ENCODE measurements at regions not wholly inside any gene's neighbourhood (a gene's known extent, or its start where the extent isn't known, plus 50 kb on each side); places are given as distances from the start of the nearest gene placed in this dataset.

DNA sequence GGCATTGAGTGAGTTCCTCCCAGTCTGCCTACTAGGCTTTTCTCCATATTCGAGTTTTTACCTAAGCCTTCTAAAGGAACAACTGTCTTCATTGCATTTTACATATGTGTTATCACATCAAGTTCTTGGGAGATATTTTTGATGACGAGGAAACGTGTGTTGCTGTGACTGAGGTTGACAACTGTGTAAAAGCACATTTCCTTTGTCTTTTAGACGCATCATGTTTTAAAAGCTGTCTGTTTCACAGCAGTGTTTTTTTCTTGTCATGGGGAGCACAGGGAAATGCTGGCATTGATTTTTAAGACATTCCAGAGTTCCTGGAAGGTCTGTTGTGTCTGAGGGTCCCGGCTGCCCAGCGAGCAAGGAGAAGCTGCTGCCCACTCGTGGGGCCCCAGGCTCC lies 381.8 kb downstream of the DCDC2C start:
- H3K4me1 Mint-ChIP-seq (ENCODE audit: low read depth), result no peaks in the 10 kb centered on the region
- H3K27me3 Mint-ChIP-seq (ENCODE audit: low read depth), result peaks cover 3% of the 10 kb centered on the region
- H3K4me3 Mint-ChIP-seq (ENCODE audit: unreplicated experiment), result no peak overlapping the region
- peaks cover 2% of the 10 kb centered on the region for H3K9me3 Mint-ChIP-seq (ENCODE audit: low read depth)
- H3K36me3 Mint-ChIP-seq (ENCODE audit: low read depth), result no peaks in the 10 kb centered on the region
- no peak overlapping the region for H3K27ac Mint-ChIP-seq (ENCODE audit: unreplicated experiment)
- TF ChIP-seq, protein P1, sequence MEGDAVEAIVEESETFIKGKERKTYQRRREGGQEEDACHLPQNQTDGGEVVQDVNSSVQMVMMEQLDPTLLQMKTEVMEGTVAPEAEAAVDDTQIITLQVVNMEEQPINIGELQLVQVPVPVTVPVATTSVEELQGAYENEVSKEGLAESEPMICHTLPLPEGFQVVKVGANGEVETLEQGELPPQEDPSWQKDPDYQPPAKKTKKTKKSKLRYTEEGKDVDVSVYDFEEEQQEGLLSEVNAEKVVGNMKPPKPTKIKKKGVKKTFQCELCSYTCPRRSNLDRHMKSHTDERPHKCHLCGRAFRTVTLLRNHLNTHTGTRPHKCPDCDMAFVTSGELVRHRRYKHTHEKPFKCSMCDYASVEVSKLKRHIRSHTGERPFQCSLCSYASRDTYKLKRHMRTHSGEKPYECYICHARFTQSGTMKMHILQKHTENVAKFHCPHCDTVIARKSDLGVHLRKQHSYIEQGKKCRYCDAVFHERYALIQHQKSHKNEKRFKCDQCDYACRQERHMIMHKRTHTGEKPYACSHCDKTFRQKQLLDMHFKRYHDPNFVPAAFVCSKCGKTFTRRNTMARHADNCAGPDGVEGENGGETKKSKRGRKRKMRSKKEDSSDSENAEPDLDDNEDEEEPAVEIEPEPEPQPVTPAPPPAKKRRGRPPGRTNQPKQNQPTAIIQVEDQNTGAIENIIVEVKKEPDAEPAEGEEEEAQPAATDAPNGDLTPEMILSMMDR (IDR thresholded peaks at IDR 0.05), result no peak
- DNase-seq (ENCODE audit: low spot score), result no peak

DNA sequence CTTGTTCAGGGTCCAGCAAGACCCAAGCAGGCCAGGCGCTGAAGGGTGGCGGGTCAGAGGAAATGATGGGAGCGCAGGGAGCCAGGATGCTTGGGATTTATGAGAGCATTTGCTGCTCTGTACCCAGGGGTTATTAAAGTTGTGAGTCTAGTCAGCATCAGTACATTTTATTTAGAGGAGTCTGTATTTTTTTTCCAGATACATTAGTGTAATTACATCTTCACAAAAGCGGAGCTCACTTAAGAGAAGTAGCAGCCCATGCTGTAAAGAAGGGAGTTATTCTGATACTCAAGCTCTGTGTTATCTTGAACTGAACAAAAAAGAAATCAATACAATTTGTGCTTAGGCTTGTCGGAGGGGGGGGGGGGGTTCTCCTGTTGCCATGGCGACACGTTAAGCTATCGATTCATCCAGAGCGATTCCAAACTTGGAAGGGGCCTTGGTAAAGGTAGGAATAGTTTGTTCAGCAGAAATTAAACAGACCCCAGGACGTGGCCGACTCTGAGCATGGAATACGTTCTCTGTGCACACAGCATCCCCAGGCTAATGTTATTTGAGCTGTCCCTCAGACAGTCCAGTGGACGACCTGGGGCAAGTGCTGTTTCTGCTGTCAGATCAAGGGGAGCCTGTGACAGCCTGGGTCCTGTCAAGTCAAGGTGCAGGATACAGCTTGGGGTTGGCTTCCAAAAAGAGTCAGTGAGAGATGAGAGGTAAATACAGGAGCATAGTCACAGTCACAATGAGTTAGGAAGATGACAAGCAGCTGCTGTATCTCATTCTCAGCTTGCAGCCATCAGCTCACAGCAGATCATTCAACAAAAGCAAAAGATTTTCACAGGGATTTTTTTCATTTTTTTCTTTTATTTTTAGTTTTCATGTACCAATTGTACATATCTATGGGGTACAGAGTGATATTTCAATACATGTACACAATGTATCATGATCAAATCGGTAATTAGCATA lies 387.6 kb downstream of the DCDC2C start:
- H3K27me3 Mint-ChIP-seq (ENCODE audit: low read depth), result no peaks in the 10 kb centered on the region
- no peak overlapping the region for H3K27ac Mint-ChIP-seq (ENCODE audit: unreplicated experiment)
- no peaks in the 10 kb centered on the region for H3K9me3 Mint-ChIP-seq (ENCODE audit: low read depth)
- H3K36me3 Mint-ChIP-seq (ENCODE audit: low read depth), result no peaks in the 10 kb centered on the region
- no peak overlapping the region for H3K4me3 Mint-ChIP-seq (ENCODE audit: unreplicated experiment)
- H3K4me1 Mint-ChIP-seq (ENCODE audit: low read depth), result no peaks in the 10 kb centered on the region
- TF ChIP-seq, protein P1 (IDR thresholded peaks at IDR 0.05), result no peak
- DNase-seq (ENCODE audit: low spot score), result no peak

DNA sequence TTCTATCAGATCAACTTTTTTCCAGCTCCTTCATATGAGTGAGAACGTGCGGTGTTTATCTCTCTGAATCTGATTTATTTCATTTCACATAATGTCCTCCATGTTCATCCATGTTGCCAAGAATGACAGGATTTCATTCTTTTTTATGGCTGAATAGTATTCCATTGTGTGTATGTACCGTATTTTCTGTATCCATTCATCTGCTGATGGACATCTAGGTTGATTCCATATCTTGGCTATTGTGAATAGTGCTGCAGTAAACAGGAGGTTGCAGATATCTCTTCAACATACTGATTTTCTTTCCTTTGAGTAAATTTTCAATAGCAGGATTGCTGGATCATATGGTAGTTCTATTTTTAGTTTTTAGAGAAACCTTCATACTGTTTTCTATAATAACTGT lies 388.5 kb downstream of the DCDC2C start:
- TF ChIP-seq, protein P1 (IDR thresholded peaks at IDR 0.05), result no peak
- H3K36me3 Mint-ChIP-seq (ENCODE audit: low read depth), result no peaks in the 10 kb centered on the region
- H3K27ac Mint-ChIP-seq (ENCODE audit: unreplicated experiment), result no peak overlapping the region
- no peaks in the 10 kb centered on the region for H3K9me3 Mint-ChIP-seq (ENCODE audit: low read depth)
- H3K27me3 Mint-ChIP-seq (ENCODE audit: low read depth), result no peaks in the 10 kb centered on the region
- H3K4me1 Mint-ChIP-seq (ENCODE audit: low read depth), result no peaks in the 10 kb centered on the region
- no peak overlapping the region for H3K4me3 Mint-ChIP-seq (ENCODE audit: unreplicated experiment)
- no peak for DNase-seq (ENCODE audit: low spot score)

DNA sequence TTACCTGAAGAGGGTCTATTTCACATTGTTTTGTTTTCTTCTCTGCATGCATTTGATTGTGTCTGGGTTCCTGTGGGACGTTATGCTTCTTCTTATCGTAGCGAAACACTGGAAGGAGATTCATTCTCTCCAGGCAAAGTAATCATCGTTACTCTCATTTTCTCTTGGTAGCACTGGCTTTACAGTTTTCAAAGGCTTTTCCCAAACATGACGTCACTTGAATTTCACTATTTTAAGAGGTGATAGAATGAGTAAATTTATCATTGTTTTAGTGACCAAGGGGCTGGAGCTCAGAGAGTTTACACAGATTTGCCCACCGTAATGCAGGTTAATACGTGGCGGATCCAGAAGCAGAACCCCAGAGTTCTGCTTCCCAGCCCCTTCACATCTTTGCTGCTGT lies 391.4 kb downstream of the DCDC2C start:
- Mint-ChIP-seq H3K9me3 (ENCODE audit: low read depth) (no peaks in the 10 kb centered on the region), H3K27me3 (ENCODE audit: low read depth) (no peaks in the 10 kb centered on the region), H3K4me3 (ENCODE audit: unreplicated experiment) (no peak overlapping the region), H3K27ac (ENCODE audit: unreplicated experiment) (no peak overlapping the region), H3K4me1 (ENCODE audit: low read depth) (peaks cover 3% of the 10 kb centered on the region), H3K36me3 (ENCODE audit: low read depth) (no peaks in the 10 kb centered on the region)
- TF ChIP-seq, protein P1 (IDR thresholded peaks at IDR 0.05), result no peak
- DNase-seq (ENCODE audit: low spot score), result no peak

DNA sequence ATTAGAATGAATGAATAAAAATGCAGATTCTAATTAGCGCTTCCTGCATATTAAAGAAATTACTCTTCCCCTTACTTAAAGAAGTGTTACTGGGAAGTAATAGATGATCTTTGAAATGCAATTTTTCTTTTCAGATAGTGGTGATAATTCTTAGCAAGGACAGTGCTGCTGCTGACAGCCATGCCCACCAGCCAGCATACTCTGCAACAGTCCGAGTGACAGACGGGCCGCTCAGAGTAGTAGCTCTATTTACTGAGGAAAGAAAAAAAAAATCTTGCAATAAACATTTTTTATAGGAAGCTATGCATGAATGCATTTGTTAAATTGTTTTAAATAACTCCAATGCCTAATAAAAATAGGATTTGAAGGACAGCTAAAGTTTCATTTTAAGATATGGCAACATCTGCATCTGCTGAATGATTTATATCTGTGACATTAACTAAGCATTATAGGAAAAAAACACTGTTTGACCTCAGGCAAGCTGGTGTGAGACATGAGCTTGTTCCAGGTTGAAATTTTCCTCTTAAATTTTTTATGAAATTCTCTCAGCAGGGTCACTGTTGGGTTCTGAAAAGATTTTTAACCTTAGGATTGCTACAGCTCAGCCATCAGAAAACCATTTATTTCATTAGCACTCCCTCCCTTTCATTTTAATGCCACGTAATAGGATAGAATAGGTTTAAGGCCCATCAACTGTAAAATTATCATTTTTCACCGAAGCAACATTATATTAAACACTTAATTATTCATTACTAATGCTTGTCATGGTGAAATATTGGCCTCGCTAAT lies 393.8 kb downstream of the DCDC2C start:
- H3K27me3 Mint-ChIP-seq (ENCODE audit: low read depth), result no peaks in the 10 kb centered on the region
- no peaks in the 10 kb centered on the region for H3K36me3 Mint-ChIP-seq (ENCODE audit: low read depth)
- H3K27ac Mint-ChIP-seq (ENCODE audit: unreplicated experiment), result no peak overlapping the region
- H3K4me3 Mint-ChIP-seq (ENCODE audit: unreplicated experiment), result no peak overlapping the region
- peaks cover 3% of the 10 kb centered on the region for H3K4me1 Mint-ChIP-seq (ENCODE audit: low read depth)
- TF ChIP-seq, protein P1 (IDR thresholded peaks at IDR 0.05), result no peak
- no peak for DNase-seq (ENCODE audit: low spot score)
- no peaks in the 10 kb centered on the region for H3K9me3 Mint-ChIP-seq (ENCODE audit: low read depth)
